ENCODE measurements at regions not wholly inside any gene's neighbourhood (a gene's known extent, or its start where the extent isn't known, plus 50 kb on each side); places are given as distances from the start of the nearest gene placed in this dataset.

DNA sequence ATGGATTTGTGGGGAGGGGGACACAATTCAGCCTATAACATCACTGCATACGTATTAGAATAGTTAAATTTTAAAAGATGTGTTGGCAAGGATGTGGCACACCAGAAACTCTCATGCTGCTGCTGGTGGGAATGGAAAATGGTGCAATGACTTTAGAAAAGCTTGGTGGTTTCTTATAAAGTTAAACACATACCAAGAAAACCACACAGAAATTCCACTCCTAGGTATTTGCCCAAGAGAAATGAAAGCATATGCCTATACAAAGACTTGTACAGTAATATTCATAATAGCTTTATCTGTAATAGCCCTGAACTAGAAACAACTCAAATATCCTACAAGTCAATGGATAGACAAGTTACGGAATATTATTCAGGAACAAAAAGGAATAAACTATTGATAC lies 71.3 kb upstream of the PDHA1 start:
- no TSS peak for BruUV-seq (replicated peaks)
- Histone ChIP-seq H3K4me1 (ENCODE audit: control insufficient read depth, insufficient read depth, low read length) (no peaks in the 10 kb centered on the region), H3K36me3 (ENCODE audit: control insufficient read depth, insufficient read depth, low read length) (no peaks in the 10 kb centered on the region), H3K27me3 (ENCODE audit: control insufficient read depth, insufficient read depth, low read length) (no peaks in the 10 kb centered on the region), H3K27ac (ENCODE audit: low read length) (no peak overlapping the region), H3K9me3 (ENCODE audit: control insufficient read depth, insufficient read depth, low read depth, low read length) (no peaks in the 10 kb centered on the region), H3K4me3 (ENCODE audit: low read depth in 2 of 2, low read length in 2 of 2) (no peak overlapping the region)
- ChIA-PET CTCF (no interaction called here), POLR2A (no interaction called here)
- intact Hi-C loops (cut with micrococcal nuclease; ENCODE audit: unreplicated experiment) (no loop called here), in situ Hi-C loops (cut with HindIII; ENCODE audit: low pct_unique_long_range_greater_than_20kb, low sequenced_read_pairs) (no loop called here)
- ATAC-seq (no peak), DNase-seq (ENCODE audit: low read depth, low spot score) (no peak)
- TF ChIP-seq, protein P1, sequence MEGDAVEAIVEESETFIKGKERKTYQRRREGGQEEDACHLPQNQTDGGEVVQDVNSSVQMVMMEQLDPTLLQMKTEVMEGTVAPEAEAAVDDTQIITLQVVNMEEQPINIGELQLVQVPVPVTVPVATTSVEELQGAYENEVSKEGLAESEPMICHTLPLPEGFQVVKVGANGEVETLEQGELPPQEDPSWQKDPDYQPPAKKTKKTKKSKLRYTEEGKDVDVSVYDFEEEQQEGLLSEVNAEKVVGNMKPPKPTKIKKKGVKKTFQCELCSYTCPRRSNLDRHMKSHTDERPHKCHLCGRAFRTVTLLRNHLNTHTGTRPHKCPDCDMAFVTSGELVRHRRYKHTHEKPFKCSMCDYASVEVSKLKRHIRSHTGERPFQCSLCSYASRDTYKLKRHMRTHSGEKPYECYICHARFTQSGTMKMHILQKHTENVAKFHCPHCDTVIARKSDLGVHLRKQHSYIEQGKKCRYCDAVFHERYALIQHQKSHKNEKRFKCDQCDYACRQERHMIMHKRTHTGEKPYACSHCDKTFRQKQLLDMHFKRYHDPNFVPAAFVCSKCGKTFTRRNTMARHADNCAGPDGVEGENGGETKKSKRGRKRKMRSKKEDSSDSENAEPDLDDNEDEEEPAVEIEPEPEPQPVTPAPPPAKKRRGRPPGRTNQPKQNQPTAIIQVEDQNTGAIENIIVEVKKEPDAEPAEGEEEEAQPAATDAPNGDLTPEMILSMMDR (IDR thresholded peaks at IDR 0.05) = no peak
- TF ChIP-seq REST (IDR thresholded peaks at IDR 0.05; ENCODE audit: insufficient read depth in 1 of 2, low read depth in 2 of 2, low read length in 1 of 2) = no peak
- TF ChIP-seq SIN3A (IDR thresholded peaks at IDR 0.05; ENCODE audit: borderline replicate concordance, insufficient read depth, low read depth, low read length) = no peak
- no peak for TF ChIP-seq TCF7L2 (IDR thresholded peaks at IDR 0.05; ENCODE audit: low read depth, low read length)
- no peak for TF ChIP-seq POLR2AphosphoS5 (IDR thresholded peaks at IDR 0.05; ENCODE audit: low read depth, low read length)

GRCh38 chrX:19280636-19281035 lies 63.1 kb upstream of the PDHA1 start:
- ChIA-PET CTCF (no interaction called here), POLR2A (no interaction called here)
- no peak for DNase-seq (ENCODE audit: low read depth, low spot score)
- Histone ChIP-seq H3K4me3 (ENCODE audit: low read depth in 2 of 2, low read length in 2 of 2) (no peak overlapping the region), H3K27me3 (ENCODE audit: control insufficient read depth, insufficient read depth, low read length) (no peaks in the 10 kb centered on the region; the same call in 1 of the 2 replicates), H3K36me3 (ENCODE audit: control insufficient read depth, insufficient read depth, low read length) (no peaks in the 10 kb centered on the region), H3K27ac (ENCODE audit: low read length) (no peak overlapping the region), H3K9me3 (ENCODE audit: control insufficient read depth, insufficient read depth, low read depth, low read length) (no peaks in the 10 kb centered on the region), H3K4me1 (ENCODE audit: control insufficient read depth, insufficient read depth, low read length) (no peaks in the 10 kb centered on the region)
- intact Hi-C loops (cut with micrococcal nuclease; ENCODE audit: unreplicated experiment) (no loop called here), in situ Hi-C loops (cut with HindIII; ENCODE audit: low pct_unique_long_range_greater_than_20kb, low sequenced_read_pairs) (no loop called here)
- no peak for ATAC-seq
- TF ChIP-seq SIN3A (IDR thresholded peaks at IDR 0.05; ENCODE audit: borderline replicate concordance, insufficient read depth, low read depth, low read length) = no peak
- no peak for TF ChIP-seq REST (IDR thresholded peaks at IDR 0.05; ENCODE audit: insufficient read depth in 1 of 2, low read depth in 2 of 2, low read length in 1 of 2)
- TF ChIP-seq, protein P1 (IDR thresholded peaks at IDR 0.05) = no peak
- no peak for TF ChIP-seq POLR2AphosphoS5 (IDR thresholded peaks at IDR 0.05; ENCODE audit: low read depth, low read length)
- TF ChIP-seq TCF7L2 (IDR thresholded peaks at IDR 0.05; ENCODE audit: low read depth, low read length) = no peak
- BruUV-seq (replicated peaks) = no TSS peak

Measured in Panc1 (cell line).